Natural killer cell treated with Interleukin-12 subunit alpha and Interleukin-12 subunit beta and Interleukin-15 and Interleukin-18, amount 100 ng/mL, for 72 hours (primary cell): ENCODE measurements at regions not wholly inside any gene's neighbourhood (a gene's known extent, or its start where the extent isn't known, plus 50 kb on each side); places are given as distances from the start of the nearest gene placed in this dataset.

Source experiments
- ATAC-seq, 2 donors: fragments of 150-1000 bp; cut with Tn5 transposase in 1 of 2; sonication (Bioruptor Pico), chemical (Tn5 transposase) in 1 of 2; 2 replicates each; pipeline ENCODE4 v1.10.0; 2021
- DNase-seq: peaks from one replicate; pipeline ENCODE4 v3.0.0; 2022; ENCODE audit warnings: low spot score
- H3K27ac Mint-ChIP-seq, 2 donors: 1 replicate in 1 of 2; 2 replicates in 1 of 2; pipeline ENCODE4 v1.8.0; 2022; ENCODE audit warnings: mixed read lengths in 2 of 2, mild to moderate bottlenecking in 1 of 2, moderate library complexity in 1 of 2
- H3K27me3 Mint-ChIP-seq, 2 donors: 1 replicate in 1 of 2; 2 replicates in 1 of 2; pipeline ENCODE4 v1.8.0; 2022; ENCODE audit warnings: mixed read lengths in 2 of 2
- H3K36me3 Mint-ChIP-seq: one replicate; pipeline ENCODE4 v1.8.0; 2022; ENCODE audit warnings: mixed read lengths
- H3K4me1 Mint-ChIP-seq, 2 donors: 1 replicate in 1 of 2; 2 replicates in 1 of 2; pipeline ENCODE4 v1.8.0; 2022; ENCODE audit warnings: low read depth in 2 of 2, mixed read lengths in 2 of 2, mild to moderate bottlenecking in 1 of 2
- H3K4me3 Mint-ChIP-seq: one replicate; pipeline ENCODE4 v1.8.0; 2022; ENCODE audit warnings: mixed read lengths
- H3K9me3 Mint-ChIP-seq: 2 replicates; pipeline ENCODE4 v1.8.0; 2022; ENCODE audit warnings: mixed read lengths

DNA sequence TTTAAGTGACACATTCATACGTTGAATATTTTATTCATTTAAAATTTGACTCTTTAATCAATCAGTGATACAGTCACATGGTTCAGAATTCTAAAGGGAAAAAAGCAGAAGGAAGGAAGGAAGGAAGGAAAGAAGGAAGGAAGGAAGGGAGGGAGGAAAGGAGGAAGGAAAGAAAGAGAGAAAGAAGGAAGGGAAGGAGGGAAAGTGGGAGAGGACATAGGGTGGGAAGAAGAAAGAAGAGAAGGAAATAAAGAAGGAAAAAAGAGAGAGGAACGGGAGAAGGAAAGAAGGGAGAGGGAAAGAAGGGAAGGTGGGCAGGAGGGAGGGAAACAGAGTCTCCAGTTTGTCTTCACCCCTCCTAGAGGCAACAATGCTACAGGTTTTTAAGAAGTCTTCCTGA is 518.6 kb downstream of the MIAT start:
- no peaks in the 10 kb centered on the region for H3K9me3 Mint-ChIP-seq
- peaks cover 30 to 31% of the 10 kb centered on the region in 2 donors for H3K27me3 Mint-ChIP-seq
- no peaks in the 10 kb centered on the region for H3K36me3 Mint-ChIP-seq
- no peak overlapping the region for H3K27ac Mint-ChIP-seq
- H3K4me3 Mint-ChIP-seq: no peak overlapping the region
- DNase-seq: no peak
- H3K4me1 Mint-ChIP-seq: no peaks in the 10 kb centered on the region
- no peak for ATAC-seq

DNA sequence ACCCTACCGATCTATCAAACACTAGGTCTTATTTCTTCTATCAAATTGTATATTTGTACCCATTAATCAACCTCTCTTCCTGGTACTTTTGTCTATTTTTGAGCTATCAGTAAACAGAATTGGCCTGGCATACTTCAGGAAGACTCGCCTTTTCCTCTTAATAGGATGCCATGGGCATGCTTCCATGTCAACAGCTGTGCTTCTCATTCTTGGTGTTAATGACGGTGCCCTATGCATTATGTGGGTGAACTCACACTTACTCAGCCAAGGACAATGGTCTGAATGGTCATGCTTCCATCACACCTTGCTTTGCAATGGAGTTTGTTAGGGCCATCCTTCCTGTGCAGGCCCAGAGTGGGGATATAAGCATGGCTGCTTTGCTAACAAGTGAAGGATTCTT is 521.8 kb downstream of the MIAT start:
- Mint-ChIP-seq H3K36me3 (no peaks in the 10 kb centered on the region), H3K4me1 (no peaks in the 10 kb centered on the region), H3K27ac (no peak overlapping the region), H3K4me3 (no peak overlapping the region), H3K27me3 (peaks cover 28 to 30% of the 10 kb centered on the region in 2 donors), H3K9me3 (no peaks in the 10 kb centered on the region)
- ATAC-seq: no peak
- no peak for DNase-seq

DNA sequence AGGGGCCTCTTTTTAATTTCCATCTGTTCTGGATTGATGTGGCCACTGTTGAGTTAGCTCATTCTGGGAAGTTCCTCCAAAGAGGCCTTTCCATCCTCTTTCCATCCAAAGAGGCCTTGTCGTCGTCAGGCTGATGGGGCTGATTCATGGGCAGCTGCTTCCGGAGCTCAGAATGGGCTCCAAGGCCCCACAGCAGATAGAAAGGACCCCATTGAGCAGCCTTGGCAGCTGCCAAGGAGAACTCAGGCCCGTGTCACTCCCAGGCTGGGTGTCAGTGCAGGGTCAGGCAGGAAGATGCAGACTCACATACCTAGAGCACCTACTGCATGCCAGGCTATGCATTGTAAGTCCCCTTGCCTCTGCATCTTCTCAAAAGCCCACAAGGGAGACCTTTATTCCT is 524.1 kb downstream of the MIAT start:
- Mint-ChIP-seq H3K9me3 (no peaks in the 10 kb centered on the region), H3K4me3 (no peak overlapping the region), H3K27me3 (peaks cover 6 to 8% of the 10 kb centered on the region in 2 donors), H3K36me3 (no peaks in the 10 kb centered on the region), H3K4me1 (no peaks in the 10 kb centered on the region), H3K27ac (no peak overlapping the region)
- ATAC-seq: no peak
- DNase-seq: no peak

DNA sequence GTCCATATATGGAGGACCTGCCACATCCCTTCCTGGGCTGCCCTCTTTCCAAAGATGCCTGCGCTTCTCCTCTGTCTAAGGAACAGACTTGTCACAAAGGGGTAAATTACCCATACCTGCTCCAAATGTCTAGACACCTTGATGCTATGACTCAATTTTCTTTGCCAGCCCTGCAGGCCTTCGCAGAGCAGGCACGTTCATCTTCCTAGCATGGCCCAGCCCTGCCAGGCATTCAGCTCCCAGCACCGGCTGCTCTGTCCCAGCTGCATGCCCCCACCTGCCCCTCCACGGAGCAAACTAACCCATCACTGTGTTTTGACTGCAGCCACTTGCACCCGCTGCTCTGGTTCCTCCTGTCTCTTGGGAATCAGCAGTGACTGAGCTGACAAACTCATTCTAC is 526.1 kb downstream of the MIAT start:
- no peak overlapping the region for H3K4me3 Mint-ChIP-seq
- H3K9me3 Mint-ChIP-seq: no peaks in the 10 kb centered on the region
- H3K27me3 Mint-ChIP-seq: peaks cover 6 to 7% of the 10 kb centered on the region in 2 donors
- no peaks in the 10 kb centered on the region for H3K36me3 Mint-ChIP-seq
- peak in 1 of 2 donors; percentile 10 for ATAC-seq
- DNase-seq: no peak
- H3K27ac Mint-ChIP-seq: no peak overlapping the region
- no peaks in the 10 kb centered on the region for H3K4me1 Mint-ChIP-seq

DNA sequence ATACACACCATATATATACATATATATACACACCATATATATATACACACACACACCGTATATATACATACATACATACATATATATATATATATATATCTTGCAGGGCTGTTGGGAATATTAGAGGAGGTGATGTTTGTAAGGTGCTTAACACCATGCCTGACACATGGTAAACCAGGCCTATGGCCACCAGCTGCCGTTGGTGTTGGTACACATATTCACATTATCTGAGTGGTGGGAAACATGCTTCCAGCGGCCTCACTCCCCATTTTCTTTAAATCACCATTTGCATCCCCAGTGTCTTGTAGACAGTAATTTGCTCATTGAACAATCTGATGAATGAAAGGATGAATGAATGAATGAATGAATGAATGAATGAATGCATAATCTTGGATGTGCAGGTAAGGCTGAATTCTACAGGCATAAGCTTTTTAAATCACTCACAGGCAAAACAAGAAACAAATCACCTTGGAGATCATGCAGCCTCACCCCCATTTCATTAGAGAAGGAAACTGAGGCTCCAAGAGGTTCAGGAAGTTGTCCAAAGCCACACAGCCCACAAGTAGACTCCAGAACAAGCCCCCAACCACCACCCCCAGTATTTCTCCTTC is 527.8 kb downstream of the MIAT start:
- Mint-ChIP-seq H3K4me1 (no peaks in the 10 kb centered on the region), H3K36me3 (no peaks in the 10 kb centered on the region), H3K4me3 (no peak overlapping the region), H3K9me3 (no peaks in the 10 kb centered on the region), H3K27ac (no peak overlapping the region), H3K27me3 (peaks cover 8 to 13% of the 10 kb centered on the region in 2 donors)
- DNase-seq: no peak
- no peak for ATAC-seq

DNA sequence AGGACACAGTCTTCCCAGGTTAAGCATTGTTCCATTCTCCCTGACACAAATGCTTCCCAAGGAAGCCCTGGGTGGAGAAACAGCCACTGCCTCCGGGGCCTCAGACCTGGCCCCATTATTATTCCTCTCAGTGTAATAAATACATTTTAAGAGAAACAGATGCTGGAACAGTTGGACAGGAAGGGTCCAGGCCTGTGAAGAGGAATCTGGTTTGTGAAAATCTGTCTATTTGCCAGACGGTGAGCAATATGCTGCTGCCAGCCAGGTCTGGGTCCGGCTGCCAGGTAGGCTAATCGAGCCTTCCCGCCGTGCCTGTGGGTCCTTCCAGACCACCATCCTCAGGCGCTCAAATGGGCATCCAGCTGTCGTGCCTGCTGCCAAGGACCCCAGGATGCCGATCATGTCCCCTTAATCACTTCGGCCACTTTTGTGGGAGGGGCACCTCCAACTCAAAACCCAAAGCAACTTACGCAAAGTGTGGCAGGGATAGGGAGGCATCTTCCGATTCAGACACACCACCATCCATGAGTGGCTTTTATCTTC is 528.4 kb downstream of the MIAT start:
- no peak for DNase-seq
- H3K4me1 Mint-ChIP-seq: no peaks in the 10 kb centered on the region
- ATAC-seq: no peak
- H3K36me3 Mint-ChIP-seq: no peaks in the 10 kb centered on the region
- no peaks in the 10 kb centered on the region for H3K9me3 Mint-ChIP-seq
- no peak overlapping the region for H3K27ac Mint-ChIP-seq
- H3K27me3 Mint-ChIP-seq: peaks cover 11 to 13% of the 10 kb centered on the region in 2 donors
- no peak overlapping the region for H3K4me3 Mint-ChIP-seq

DNA sequence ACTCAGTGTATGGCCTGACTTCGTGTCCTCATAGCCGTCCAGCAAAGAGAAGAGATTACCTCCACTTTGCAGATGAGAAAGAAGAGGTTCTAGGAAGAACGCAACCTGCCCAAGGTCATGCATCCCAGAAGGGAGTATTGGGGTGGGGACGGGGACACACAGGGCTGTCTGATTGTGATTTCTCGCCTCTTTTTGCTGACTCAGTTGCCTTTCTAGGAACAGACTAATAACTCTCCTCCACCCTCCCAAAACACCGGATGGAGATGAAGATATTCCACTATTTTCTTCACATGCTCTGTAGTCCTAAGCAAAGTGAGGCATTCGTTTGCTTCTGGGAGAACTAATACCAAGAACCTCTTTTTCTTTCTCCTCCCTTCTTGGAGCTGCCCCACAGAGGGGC is 529.3 kb downstream of the MIAT start:
- H3K36me3 Mint-ChIP-seq: no peaks in the 10 kb centered on the region
- no peak overlapping the region for H3K4me3 Mint-ChIP-seq
- H3K9me3 Mint-ChIP-seq: no peaks in the 10 kb centered on the region
- no peaks in the 10 kb centered on the region for H3K4me1 Mint-ChIP-seq
- no peak overlapping the region for H3K27ac Mint-ChIP-seq
- no peak for DNase-seq
- peaks cover 13 to 15% of the 10 kb centered on the region in 2 donors for H3K27me3 Mint-ChIP-seq
- no peak for ATAC-seq

DNA sequence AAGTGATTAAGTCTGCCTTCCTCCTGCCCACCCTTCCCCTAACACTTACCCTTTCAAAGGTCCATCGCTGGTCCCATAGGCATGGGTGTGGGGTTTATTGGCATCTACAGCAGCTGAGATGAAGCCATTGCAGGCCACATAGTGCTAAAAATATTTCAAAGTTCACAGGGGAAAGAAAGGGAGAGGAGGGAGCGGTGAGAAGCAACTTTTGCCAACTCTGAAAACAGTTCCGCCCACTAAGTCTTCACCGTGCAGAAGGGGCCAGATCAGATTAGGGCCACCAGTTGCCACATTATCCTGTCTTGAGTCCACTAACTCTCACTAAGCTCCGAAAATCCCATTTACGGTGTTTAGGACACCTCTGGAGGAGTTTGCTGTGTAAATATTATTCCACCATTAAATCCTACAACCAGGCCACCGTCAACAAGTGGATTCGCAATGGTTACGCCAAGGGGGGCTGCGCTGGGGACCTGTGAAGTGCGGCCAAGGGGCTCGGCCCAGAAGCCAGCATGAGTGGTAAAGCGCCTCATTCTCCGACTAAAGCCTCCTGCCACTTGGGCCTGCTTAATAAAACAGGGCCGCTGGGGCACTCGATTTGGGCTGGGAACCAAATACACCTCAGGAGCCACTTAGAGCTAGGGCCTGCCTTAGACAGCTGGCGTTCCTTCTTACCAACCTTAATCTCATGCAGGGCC is 534.9 kb downstream of the MIAT start:
- no peaks in the 10 kb centered on the region for H3K9me3 Mint-ChIP-seq
- no peak for DNase-seq
- no peak overlapping the region for H3K4me3 Mint-ChIP-seq
- no peak for ATAC-seq
- no peaks in the 10 kb centered on the region for H3K36me3 Mint-ChIP-seq
- peaks cover 22 to 25% of the 10 kb centered on the region in 2 donors for H3K27me3 Mint-ChIP-seq
- H3K4me1 Mint-ChIP-seq: no peaks in the 10 kb centered on the region
- no peak overlapping the region for H3K27ac Mint-ChIP-seq

DNA sequence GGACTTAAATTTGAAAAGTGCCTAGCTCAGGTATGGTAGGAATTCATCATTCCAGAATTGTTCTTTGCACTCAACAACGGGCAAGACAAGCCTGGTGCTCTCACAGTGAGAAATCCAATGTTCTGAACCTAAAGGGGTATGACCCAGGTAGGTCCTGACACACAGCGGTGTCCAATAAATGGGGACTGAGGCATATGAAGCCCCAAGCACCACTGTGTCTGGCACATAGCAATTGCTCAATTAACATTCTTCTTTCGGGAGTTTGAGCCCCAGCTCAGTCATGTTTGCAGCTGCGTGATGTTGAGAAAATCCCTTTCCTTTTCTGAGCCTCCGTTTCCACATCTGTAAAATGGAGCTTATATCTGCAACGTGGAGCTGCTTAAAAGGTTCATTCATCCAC is 535.8 kb downstream of the MIAT start:
- H3K27me3 Mint-ChIP-seq: peaks cover 24 to 31% of the 10 kb centered on the region in 2 donors
- H3K4me1 Mint-ChIP-seq: no peaks in the 10 kb centered on the region
- H3K27ac Mint-ChIP-seq: no peak overlapping the region
- no peak overlapping the region for H3K4me3 Mint-ChIP-seq
- H3K9me3 Mint-ChIP-seq: no peaks in the 10 kb centered on the region
- DNase-seq (no peak), ATAC-seq (no peak)
- no peaks in the 10 kb centered on the region for H3K36me3 Mint-ChIP-seq

DNA sequence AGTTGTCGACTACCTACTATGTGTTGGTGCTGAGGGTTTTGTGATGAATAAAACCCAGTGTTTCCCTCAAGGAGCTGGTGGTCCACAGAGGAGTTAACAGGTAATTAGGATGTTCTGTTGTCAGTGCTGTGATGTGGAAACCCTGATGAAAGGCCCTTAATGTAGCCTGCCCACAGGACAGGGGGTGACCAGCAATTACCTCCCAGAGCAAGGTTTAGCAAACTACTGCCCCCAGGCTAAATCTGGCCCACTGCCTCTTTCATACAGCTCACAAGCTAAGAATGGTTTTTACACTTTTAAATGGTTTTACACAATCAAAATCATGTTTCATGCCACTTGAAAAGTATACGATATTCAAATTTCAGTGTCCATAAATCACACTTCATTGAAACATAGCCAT is 536.2 kb downstream of the MIAT start:
- ATAC-seq (no peak), DNase-seq (no peak)
- Mint-ChIP-seq H3K4me1 (no peaks in the 10 kb centered on the region), H3K9me3 (no peaks in the 10 kb centered on the region), H3K27me3 (peaks cover 22 to 31% of the 10 kb centered on the region in 2 donors), H3K27ac (no peak overlapping the region), H3K4me3 (no peak overlapping the region), H3K36me3 (no peaks in the 10 kb centered on the region)

DNA sequence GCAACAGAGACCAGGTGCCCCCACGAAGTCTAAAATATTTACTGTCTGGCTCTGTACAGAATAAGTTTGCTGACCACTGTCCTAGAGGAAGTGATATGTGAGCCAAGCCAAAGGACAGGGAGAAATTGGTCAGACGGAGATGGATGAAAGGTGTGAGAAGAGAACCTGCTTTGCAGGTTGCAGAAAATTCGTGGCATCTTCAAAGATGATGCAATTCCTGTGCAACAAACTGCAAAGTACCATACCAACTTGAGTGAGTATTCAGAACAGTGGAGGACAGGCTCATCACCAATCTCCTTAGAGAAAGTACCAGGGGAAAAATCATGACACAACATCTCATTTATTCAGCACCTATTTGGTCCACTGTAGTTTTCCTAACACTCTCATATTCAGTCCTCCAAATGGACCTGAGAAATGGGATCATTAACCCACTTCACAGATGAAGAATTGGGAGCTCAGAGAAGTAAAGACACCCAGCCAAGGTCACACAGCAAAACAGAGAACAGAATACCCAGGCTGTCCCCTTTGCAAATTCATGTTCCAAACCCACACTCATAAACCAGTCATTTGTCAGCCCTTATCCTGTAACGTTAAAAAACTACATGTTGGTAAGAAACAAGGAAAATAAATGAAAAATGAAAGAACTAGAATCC is 536.8 kb downstream of the MIAT start:
- Mint-ChIP-seq H3K9me3 (no peaks in the 10 kb centered on the region), H3K4me1 (no peaks in the 10 kb centered on the region), H3K36me3 (no peaks in the 10 kb centered on the region), H3K4me3 (no peak overlapping the region), H3K27ac (no peak overlapping the region), H3K27me3 (peaks cover 16 to 25% of the 10 kb centered on the region in 2 donors)
- no peak for DNase-seq
- no peak for ATAC-seq

DNA sequence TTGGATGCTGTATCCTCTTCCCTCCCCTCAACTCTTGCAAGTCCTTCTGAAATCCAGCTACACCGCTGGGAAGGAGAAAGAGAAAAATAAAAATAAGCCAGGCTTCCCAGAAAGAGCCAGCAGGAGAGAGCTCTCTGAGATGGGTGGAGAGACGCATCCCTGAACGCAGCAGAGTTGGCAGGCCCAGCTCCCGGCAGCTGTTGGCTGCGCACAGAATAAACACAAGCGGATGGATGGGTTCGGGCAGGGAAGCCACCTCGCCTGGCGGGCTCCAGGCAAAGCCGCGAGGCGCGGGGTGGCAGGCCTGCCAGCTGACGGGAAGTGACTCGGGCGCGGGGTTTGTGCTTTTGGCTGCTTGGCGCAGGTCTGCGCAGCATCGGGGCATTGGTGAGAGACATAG is 537.7 kb downstream of the MIAT start:
- ATAC-seq (no peak), DNase-seq (no peak)
- Mint-ChIP-seq H3K27me3 (peaks cover 16 to 29% of the 10 kb centered on the region in 2 donors), H3K36me3 (no peaks in the 10 kb centered on the region), H3K27ac (no peak overlapping the region), H3K4me3 (no peak overlapping the region), H3K9me3 (no peaks in the 10 kb centered on the region), H3K4me1 (no peaks in the 10 kb centered on the region)

DNA sequence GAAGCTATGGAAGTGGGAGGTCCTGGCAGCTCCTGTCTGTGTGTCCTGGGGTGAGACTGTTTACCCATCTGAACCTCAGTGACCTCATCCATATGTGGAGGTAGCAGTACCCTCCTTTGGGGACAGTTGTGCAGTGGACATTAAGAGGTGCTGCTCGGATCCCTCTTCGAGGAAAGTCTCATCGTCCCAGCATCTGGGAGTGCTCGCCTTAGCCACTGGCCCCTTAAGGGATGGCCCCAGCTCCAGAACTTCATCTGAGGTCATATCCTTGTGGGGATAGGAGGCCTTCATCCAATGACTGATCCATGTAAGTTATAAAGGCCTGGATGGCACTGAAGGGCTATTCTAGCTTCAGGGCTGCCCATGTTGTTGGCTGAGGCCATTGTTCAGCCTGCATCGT is 538.1 kb downstream of the MIAT start:
- H3K9me3 Mint-ChIP-seq: no peaks in the 10 kb centered on the region
- H3K4me1 Mint-ChIP-seq: no peaks in the 10 kb centered on the region
- no peak overlapping the region for H3K4me3 Mint-ChIP-seq
- no peak overlapping the region for H3K27ac Mint-ChIP-seq
- H3K36me3 Mint-ChIP-seq: no peaks in the 10 kb centered on the region
- H3K27me3 Mint-ChIP-seq: peaks cover 16 to 29% of the 10 kb centered on the region in 2 donors
- no peak for DNase-seq
- peak in 1 of 2 donors; percentile 16 for ATAC-seq

DNA sequence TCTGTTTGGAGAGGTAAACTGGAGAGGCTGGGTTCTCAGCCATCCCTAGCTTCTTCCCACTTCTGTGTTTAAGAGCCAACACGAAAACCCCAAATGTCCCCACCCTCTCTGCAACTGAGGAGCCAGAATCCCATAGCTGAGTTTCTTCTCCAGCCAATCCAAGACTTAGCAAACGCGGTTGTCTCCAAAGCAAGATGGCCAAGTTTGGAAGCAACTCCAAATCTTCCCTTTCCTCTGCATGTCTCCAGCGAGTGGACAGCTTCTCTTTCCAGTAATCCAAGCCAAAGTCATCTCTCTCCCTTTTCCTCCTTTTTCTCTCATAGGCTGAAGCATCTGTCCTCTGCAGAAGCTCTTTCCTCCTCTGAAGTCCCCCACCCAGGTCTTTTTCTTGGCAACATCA is 539.2 kb downstream of the MIAT start:
- Mint-ChIP-seq H3K4me3 (no peak overlapping the region), H3K4me1 (no peaks in the 10 kb centered on the region), H3K27me3 (peaks cover 19 to 26% of the 10 kb centered on the region in 2 donors), H3K36me3 (no peaks in the 10 kb centered on the region), H3K27ac (no peak overlapping the region), H3K9me3 (no peaks in the 10 kb centered on the region)
- no peak for ATAC-seq
- DNase-seq: no peak
